H7 (cell line): ENCODE measurements at regions not wholly inside any gene's neighbourhood (a gene's known extent, or its start where the extent isn't known, plus 50 kb on each side); places are given as distances from the start of the nearest gene placed in this dataset.

Source experiments
- DNase-seq: peaks from one replicate; pipeline ENCODE4 v3.0.0; 2012
- H3K27me3 ChIP-seq: 2 replicates; pipeline ENCODE4 v1.6.0; 2011; ENCODE audit warnings: mild to moderate bottlenecking, low read length; ENCODE audit not compliant: control insufficient read depth, insufficient read depth
- H3K36me3 ChIP-seq: replicated peaks from 2 replicates; pipeline ENCODE4 v1.5.1; 2011; ENCODE audit warnings: low read length; ENCODE audit not compliant: control insufficient read depth, insufficient read depth
- H3K4me3 ChIP-seq: 2 replicates; pipeline ENCODE4 v1.5.1; 2011; ENCODE audit warnings: low read depth, mild to moderate bottlenecking, control low read depth, low read length, moderate library complexity; ENCODE audit not compliant: insufficient read depth

DNA sequence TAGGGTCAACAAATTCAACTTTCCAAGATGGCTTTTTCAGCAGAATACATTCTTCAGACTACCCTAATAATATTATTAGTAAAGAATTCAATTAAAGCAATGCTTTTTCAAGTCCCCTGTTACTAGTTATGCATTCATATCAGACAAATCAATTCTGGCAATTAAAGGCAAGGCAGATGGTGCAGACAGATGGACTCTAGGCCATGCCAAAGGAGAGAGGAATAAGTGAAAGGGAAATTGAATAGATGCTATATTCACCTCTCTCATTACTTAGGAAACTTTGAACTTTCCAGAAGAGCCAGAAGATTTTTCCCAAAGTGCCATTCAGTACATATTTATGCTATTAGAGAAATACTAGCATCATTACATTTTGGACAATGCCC lies 487.7 kb upstream of the RASGRP1 start:
- no peaks in the 10 kb centered on the region for H3K36me3 ChIP-seq

GRCh38 chr15:39053480-39053879 lies 488.9 kb upstream of the RASGRP1 start:
- no peaks in the 10 kb centered on the region for H3K27me3 ChIP-seq
- no peak overlapping the region for H3K4me3 ChIP-seq
- no peak for DNase-seq
- H3K36me3 ChIP-seq = no peaks in the 10 kb centered on the region

More for the DNA sequence above, 487.7 kb upstream of the RASGRP1 start:
- H3K27me3 ChIP-seq = no peaks in the 10 kb centered on the region
- no peak overlapping the region for H3K4me3 ChIP-seq
- DNase-seq = no peak

- no peak overlapping the region for H3K4me3 ChIP-seq
- no peaks in the 10 kb centered on the region for H3K36me3 ChIP-seq
- no peak for DNase-seq
- H3K27me3 ChIP-seq = no peaks in the 10 kb centered on the region
These were observed 489.6 kb upstream of the RASGRP1 start for GRCh38 chr15:39054128-39054732.

GRCh38 chr15:39056357-39056756 lies 491.7 kb upstream of the RASGRP1 start:
- H3K27me3 ChIP-seq = no peaks in the 10 kb centered on the region; the same call in 1 of the 2 replicates
- DNase-seq = no peak
- no peak overlapping the region for H3K4me3 ChIP-seq

DNA sequence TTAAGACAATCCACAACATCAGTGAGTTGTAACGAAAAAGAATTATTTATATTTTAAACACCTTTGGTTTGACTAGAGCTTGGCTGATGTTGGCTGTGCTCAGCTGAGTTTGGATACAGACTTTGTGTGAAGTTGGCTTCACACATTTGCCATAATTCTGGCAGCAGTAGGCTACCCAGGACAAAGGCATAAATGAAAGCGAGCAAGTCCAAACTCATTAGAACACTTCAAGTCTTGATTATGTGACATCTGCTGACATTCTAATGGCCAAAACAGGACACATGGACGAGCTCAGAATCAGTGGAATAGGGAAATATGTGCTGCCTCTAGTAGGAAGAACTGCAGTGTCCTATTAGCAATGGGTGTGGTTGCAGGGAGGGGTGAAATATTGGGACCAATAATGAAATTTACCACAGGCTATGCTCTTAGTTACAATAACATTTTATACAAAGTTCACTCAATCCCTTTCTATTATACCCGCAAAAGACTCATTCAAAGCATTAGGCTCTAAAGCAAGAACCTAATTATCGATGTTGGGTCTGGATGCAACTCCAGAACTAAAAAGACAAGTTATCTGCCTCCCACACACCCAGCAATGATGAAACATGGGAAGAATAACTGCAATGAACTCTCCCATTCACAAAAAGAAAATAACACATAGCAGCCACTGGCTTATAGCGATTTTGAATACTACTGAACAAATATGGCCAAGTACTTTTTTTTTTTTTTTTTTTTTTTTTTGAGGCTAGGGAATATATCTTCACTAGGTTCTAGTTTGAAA lies 493.9 kb upstream of the RASGRP1 start:
- Histone ChIP-seq H3K27me3 (no peaks in the 10 kb centered on the region; the same call in 1 of the 2 replicates), H3K4me3 (no peak overlapping the region), H3K36me3 (no peaks in the 10 kb centered on the region)
- no peak for DNase-seq

More at GRCh38 chr15:39056357-39056756, 491.7 kb upstream of the RASGRP1 start:
- no peaks in the 10 kb centered on the region for H3K36me3 ChIP-seq

- H3K27me3 ChIP-seq = no peaks in the 10 kb centered on the region; the same call in 1 of the 2 replicates
- no peaks in the 10 kb centered on the region for H3K36me3 ChIP-seq
- DNase-seq = no peak
- no peak overlapping the region for H3K4me3 ChIP-seq
These were observed 495.3 kb upstream of the RASGRP1 start for GRCh38 chr15:39059917-39060316.

GRCh38 chr15:39061952-39062464 lies 497.4 kb upstream of the RASGRP1 start:
- DNase-seq = no peak
- Histone ChIP-seq H3K36me3 (no peaks in the 10 kb centered on the region), H3K4me3 (no peak overlapping the region)

DNA sequence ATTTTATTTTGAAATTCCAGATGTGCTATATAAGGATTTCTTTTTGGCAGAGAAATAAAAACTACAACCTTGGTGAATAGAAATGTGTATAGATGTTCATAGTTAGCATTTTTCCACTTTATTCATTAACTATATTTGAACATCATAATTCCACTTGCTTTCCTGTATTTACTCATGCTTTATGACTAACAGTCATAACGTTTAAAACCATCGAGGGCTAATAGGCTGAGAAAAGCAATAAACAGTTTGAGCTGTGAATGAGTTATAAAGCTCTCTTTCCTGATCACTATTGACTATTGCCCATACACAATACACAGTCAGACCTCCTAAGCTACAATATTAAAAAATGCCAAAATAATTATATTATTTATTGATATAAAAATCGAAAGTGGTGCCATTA lies 502.1 kb upstream of the RASGRP1 start:
- Histone ChIP-seq H3K4me3 (no peak overlapping the region), H3K27me3 (no peaks in the 10 kb centered on the region; the same call in 1 of the 2 replicates), H3K36me3 (no peaks in the 10 kb centered on the region)
- DNase-seq = no peak

More at GRCh38 chr15:39061952-39062464, 497.4 kb upstream of the RASGRP1 start:
- no peaks in the 10 kb centered on the region; the same call in 1 of the 2 replicates for H3K27me3 ChIP-seq

DNA sequence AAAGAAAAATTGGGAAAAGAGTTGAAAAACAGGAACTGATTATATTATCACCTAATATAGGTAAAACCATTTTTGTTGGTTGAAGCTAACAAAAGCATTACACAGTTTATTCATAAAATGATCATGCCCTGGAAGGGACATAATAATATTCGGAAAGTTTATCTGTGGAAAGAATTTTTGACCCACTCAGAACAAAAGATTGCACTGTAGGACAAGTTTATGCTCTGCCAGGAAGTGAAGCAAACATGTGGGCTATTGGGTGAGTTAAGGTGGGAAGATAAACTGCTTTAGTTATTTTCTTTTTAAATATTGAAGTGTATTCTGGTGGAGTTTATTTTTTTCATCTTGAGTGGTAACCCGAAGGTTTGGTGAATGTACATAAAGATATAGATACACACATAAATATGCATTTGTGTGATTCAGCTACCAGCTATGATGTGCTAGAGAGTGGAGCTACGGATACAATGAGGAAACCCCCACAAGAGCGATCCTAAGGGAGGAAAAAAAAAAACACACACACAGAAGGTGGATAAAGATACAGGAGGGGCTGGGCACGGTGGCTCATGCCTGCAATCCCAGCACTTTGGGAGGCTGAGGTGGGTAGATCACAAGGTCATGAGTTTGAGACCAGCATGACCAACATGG lies 506.4 kb upstream of the THBS1 start:
- DNase-seq = no peak
- Histone ChIP-seq H3K4me3 (no peak overlapping the region), H3K36me3 (no peaks in the 10 kb centered on the region), H3K27me3 (no peaks in the 10 kb centered on the region)

GRCh38 chr15:39075311-39075710 lies 505.6 kb upstream of the THBS1 start:
- Histone ChIP-seq H3K4me3 (no peak overlapping the region), H3K36me3 (no peaks in the 10 kb centered on the region), H3K27me3 (no peaks in the 10 kb centered on the region)
- no peak for DNase-seq

- no peak overlapping the region for H3K4me3 ChIP-seq
- DNase-seq = no peak
- H3K36me3 ChIP-seq = no peaks in the 10 kb centered on the region
- H3K27me3 ChIP-seq = no peaks in the 10 kb centered on the region
These were observed 505.0 kb upstream of the THBS1 start for GRCh38 chr15:39075756-39076341.

GRCh38 chr15:39078026-39078425 lies 502.9 kb upstream of the THBS1 start:
- no peak for DNase-seq
- no peak overlapping the region for H3K4me3 ChIP-seq
- H3K27me3 ChIP-seq = no peaks in the 10 kb centered on the region
- no peaks in the 10 kb centered on the region for H3K36me3 ChIP-seq

- Histone ChIP-seq H3K36me3 (no peaks in the 10 kb centered on the region), H3K27me3 (no peaks in the 10 kb centered on the region), H3K4me3 (no peak overlapping the region)
- no peak for DNase-seq
These were observed 501.5 kb upstream of the THBS1 start for GRCh38 chr15:39079296-39079847.

DNA sequence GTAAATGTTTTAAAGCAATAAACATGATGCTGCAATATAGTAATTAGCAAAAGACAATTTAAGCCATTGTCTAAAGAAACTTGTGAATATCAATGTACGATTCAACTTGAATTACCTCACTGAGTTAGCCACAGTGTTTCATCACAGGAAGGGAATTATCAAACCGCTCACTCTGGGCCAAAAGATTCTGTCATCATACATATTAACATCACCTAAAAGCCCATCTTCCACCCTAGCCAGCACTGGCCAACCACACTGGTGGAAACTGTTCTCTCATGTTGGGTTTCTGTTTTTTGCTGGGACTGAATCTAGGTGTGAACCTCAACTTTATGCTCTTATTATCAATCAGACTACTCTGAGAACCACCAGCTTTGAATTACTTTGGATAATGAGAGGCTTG lies 497.7 kb upstream of the THBS1 start:
- no peak for DNase-seq
- Histone ChIP-seq H3K4me3 (no peak overlapping the region), H3K36me3 (no peaks in the 10 kb centered on the region), H3K27me3 (no peaks in the 10 kb centered on the region)
